Gastrocnemius medialis (tissue), 4 donors: ENCODE measurements at regions not wholly inside any gene's neighbourhood (a gene's known extent, or its start where the extent isn't known, plus 50 kb on each side); places are given as distances from the start of the nearest gene placed in this dataset.

Experiments used
- CTCF ChIP-seq, 5 experiments: fragments of 450-650 bp in 3 of 5; fragments of 200-600 bp in 2 of 5; sonication (generic) in 2 of 5; IDR thresholded peaks in 4 of 5; conservative IDR thresholded peaks in 1 of 5; 1 replicate in 4 of 5; 2 replicates in 1 of 5; pipeline ENCODE4 v1.5.1; 2016 to 2019; ENCODE audit warnings: antibody characterized with exemption in 5 of 5, mild to moderate bottlenecking in 3 of 5, moderate library complexity in 3 of 5
- POLR2A ChIP-seq, 2 donors: fragments of 450-650 bp; IDR thresholded peaks; one replicate each; pipeline ENCODE4 v1.6.1; 2017; ENCODE audit warnings: antibody characterized with exemption in 2 of 2, mild to moderate bottlenecking in 2 of 2, moderate library complexity in 2 of 2

GRCh38 chr16:51222016-51222415 lies 70.9 kb upstream of the SALL1 start:
- TF ChIP-seq CTCF (IDR thresholded peaks at IDR 0.05 in 4 of 5, conservative IDR thresholded peaks at IDR 0.05 in 1 of 5) (no peak), POLR2A (IDR thresholded peaks at IDR 0.05) (no peak)
